Spinal cord (tissue), 9 donors: ENCODE measurements at regions not wholly inside any gene's neighbourhood (a gene's known extent, or its start where the extent isn't known, plus 50 kb on each side); places are given as distances from the start of the nearest gene placed in this dataset.

Experiments
- DNase-seq, 6 donors: peaks; one replicate each; pipeline versions ENCODE4 v3.0.0 to v3.0.0-alpha.2; 2013 to 2015; ENCODE audit warnings: low spot score in 6 of 6, low read depth in 4 of 6
- H3K27ac ChIP-seq: one replicate; pipeline ENCODE4 v1.5.1; 2013; ENCODE audit warnings: low read depth, low read length, control low read depth
- H3K27me3 ChIP-seq: one replicate; pipeline ENCODE4 v1.6.1; 2013; ENCODE audit warnings: low read length; ENCODE audit not compliant: control insufficient read depth, insufficient read depth
- H3K36me3 ChIP-seq: one replicate; pipeline ENCODE4 v1.6.1; 2013; ENCODE audit warnings: low read length; ENCODE audit not compliant: control insufficient read depth, insufficient read depth
- H3K4me1 ChIP-seq: one replicate; pipeline ENCODE4 v1.6.1; 2013; ENCODE audit warnings: low read length; ENCODE audit not compliant: control insufficient read depth, insufficient read depth
- H3K4me3 ChIP-seq: one replicate; pipeline ENCODE4 v1.5.1; 2013; ENCODE audit warnings: low read depth, low read length, control low read depth
- H3K9me3 ChIP-seq: one replicate; pipeline ENCODE4 v1.6.1; 2013; ENCODE audit warnings: low read length; ENCODE audit not compliant: control insufficient read depth, insufficient read depth
- WGBS: methylation state at CpG from one replicate; pipeline ENCODE4 v1.1.5; 2013; ENCODE audit warnings: missing lambda C conversion rate; ENCODE audit not compliant: insufficient coverage; 5-methylcytosine and 5-hydroxymethylcytosine counted together
- donor health status: healthy.

DNA sequence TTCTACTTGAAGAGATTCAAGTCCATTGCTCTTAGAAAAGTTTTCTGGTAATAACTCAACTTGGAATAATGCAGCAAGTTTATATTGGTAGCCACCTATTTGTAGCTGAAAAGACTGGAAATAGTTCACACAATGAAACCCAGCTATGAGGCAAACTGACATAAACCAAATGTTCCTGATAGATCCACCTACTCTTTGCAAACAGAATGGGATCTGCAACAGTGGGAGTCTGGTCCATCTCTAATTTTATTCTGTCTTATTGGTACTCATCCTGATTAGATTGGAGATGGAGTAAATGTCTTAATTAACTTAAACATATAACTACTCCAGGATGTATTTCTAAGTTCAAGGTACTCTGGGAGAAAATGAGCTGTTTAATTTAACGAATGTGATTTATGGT lies 438.0 kb downstream of the OLFM4 start:
- no peaks in the 10 kb centered on the region for H3K27me3 ChIP-seq
- no peak overlapping the region for H3K27ac ChIP-seq
- H3K4me1 ChIP-seq: no peaks in the 10 kb centered on the region
- no peaks in the 10 kb centered on the region for H3K36me3 ChIP-seq
- no CpG with 5 or more reads among the region's 1 CpG for WGBS
- H3K4me3 ChIP-seq: no peak overlapping the region
- H3K9me3 ChIP-seq: no peaks in the 10 kb centered on the region
- no peak for DNase-seq

DNA sequence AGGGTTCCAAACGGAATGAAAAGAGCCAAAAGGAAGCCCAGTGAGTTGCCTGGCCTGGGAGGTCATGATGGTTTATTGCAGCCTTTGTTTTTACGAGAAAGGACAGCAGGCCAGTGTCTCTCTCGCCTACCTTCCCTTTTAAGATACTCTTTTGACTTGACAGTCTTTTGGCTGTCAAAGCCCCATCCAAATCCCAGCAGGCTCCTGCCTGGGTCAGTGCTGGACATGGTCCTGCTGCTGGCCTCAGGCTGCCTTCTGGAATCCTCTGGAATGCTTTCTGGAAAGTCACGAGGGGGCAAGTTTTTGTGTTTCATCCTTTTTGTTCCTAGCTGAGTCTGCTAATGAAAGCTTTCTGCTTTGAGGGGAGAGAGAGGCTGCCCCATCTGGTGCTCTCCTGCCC lies 444.8 kb downstream of the OLFM4 start:
- H3K36me3 ChIP-seq: no peaks in the 10 kb centered on the region
- no peak overlapping the region for H3K4me3 ChIP-seq
- no peaks in the 10 kb centered on the region for H3K27me3 ChIP-seq
- no peaks in the 10 kb centered on the region for H3K4me1 ChIP-seq
- DNase-seq: peak in 1 of 6 donors; percentile 9
- H3K27ac ChIP-seq: no peak overlapping the region
- H3K9me3 ChIP-seq: no peaks in the 10 kb centered on the region
- WGBS: 63% methylated on average over 3 of the region's 4 CpGs

DNA sequence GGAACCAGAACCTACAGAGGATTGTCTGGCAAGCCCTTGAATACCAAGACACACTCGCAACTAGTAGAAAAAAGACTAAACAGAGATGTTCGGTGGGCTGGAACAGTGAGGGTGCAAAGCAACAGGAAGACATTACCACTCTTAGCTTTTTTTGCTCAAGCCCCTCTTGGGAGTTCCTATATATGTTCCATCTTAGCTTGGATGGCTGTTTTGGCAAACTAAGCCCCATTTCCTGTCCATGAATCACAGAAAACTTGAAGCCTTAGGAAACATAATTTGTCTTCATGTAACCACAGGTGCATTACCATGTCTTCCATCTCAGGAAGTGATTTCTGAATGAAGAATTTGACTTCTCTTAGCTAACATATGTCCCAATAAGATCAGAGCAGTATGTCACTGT lies 446.3 kb downstream of the OLFM4 start:
- no peak for DNase-seq
- no peaks in the 10 kb centered on the region for H3K27me3 ChIP-seq
- no peak overlapping the region for H3K27ac ChIP-seq
- H3K9me3 ChIP-seq: no peaks in the 10 kb centered on the region
- H3K4me3 ChIP-seq: no peak overlapping the region
- no peaks in the 10 kb centered on the region for H3K4me1 ChIP-seq
- no peaks in the 10 kb centered on the region for H3K36me3 ChIP-seq
- 20% methylated on average over 1 of the region's 2 CpGs for WGBS

DNA sequence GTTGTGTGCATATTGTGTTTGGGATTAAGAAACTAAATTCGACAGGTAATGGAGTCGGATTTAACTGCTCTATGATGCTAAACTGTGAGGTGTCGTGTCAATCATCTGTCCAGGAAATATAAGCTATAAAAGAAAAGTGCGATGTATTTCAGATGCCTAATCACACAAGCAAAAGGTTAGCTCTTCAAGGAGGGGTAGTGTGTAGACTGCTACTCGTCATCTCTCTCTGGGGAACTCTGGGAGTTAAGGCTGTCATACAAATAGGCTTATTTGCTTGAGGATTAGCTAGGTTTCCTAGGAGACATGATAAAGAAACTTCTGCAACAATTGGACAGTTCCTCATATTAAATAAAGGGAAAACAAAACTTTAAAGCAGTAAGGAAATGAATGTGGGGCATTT lies 462.1 kb downstream of the OLFM4 start:
- H3K9me3 ChIP-seq: no peaks in the 10 kb centered on the region
- peak in 1 of 6 donors; percentile 61 for DNase-seq
- 63% methylated on average over 3 of the region's 5 CpGs for WGBS
- no peaks in the 10 kb centered on the region for H3K27me3 ChIP-seq
- H3K36me3 ChIP-seq: no peaks in the 10 kb centered on the region
- no peak overlapping the region for H3K4me3 ChIP-seq
- H3K27ac ChIP-seq: no peak overlapping the region
- no peaks in the 10 kb centered on the region for H3K4me1 ChIP-seq

DNA sequence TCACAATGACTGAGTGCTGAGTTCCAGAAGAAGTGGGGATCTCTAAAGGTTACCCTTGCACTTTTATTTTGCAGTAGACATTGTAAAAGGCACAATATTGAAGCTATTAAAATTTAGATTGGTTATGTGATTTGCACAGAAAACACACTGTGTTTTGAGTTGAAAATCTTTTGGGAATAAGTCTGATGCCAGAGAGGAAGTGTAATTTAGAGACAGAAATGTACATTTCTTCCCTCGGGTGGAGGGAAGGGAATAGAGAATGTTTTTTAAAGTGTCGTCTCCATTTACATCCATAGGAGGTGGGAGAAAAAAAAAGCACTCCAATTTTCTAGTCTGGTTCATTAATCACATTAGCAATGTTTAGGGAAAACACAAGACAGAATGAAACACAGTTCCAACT lies 465.8 kb downstream of the OLFM4 start:
- no peaks in the 10 kb centered on the region for H3K36me3 ChIP-seq
- no peaks in the 10 kb centered on the region for H3K4me1 ChIP-seq
- peak in 1 of 6 donors; percentile 44 for DNase-seq
- H3K9me3 ChIP-seq: no peaks in the 10 kb centered on the region
- no peaks in the 10 kb centered on the region for H3K27me3 ChIP-seq
- no peak overlapping the region for H3K27ac ChIP-seq
- no peak overlapping the region for H3K4me3 ChIP-seq
- no CpG with 5 or more reads among the region's 2 CpGs for WGBS

DNA sequence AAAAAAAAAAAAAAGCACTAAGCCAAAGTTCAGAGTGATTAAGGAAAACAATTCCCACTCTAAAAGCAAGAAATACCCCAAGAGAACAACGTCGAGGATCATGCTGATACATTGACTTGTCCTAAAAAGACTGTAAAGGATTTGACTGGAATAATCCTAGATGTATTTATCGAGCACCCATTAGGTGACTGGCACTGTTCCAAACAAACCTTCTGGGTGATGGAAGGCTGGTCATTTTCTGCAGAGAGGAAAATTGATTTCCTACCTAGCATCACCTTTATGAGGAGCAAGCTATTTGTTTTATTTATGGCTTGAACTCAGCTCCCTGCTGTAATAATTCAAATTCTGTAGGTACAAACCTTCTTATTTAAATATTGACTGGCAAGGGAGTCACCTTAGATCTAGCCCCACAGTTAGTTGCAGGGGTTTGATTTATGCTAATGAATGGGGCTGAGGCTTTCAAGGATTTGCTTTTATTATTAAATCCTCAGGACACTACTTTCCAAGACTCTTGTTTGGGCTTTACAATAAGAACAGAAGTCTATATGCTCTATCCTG lies 471.0 kb downstream of the OLFM4 start:
- Histone ChIP-seq H3K36me3 (no peaks in the 10 kb centered on the region), H3K27ac (no peak overlapping the region), H3K27me3 (no peaks in the 10 kb centered on the region), H3K4me3 (no peak overlapping the region), H3K9me3 (no peaks in the 10 kb centered on the region), H3K4me1 (no peaks in the 10 kb centered on the region)
- WGBS: 50% methylated on average over 1 of the region's 3 CpGs
- peak in 1 of 6 donors; percentile 34 for DNase-seq

DNA sequence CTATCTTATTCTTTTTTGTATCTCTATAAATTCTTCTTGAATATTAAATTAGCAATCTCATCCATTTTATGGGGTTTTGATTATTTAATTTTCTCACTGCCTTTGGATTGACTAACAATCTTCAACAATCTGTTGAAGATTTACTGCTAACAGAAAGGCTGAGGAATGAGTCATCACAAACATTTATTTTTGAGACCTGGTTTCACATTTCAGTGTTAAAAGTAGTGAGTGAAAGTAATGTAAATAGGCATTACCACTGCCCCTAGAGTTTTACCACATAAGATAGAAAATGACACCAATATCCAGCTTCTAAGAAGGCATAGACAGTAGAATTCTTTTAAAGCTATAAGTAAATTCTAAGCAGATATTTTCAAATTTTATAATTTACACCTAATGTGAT lies 472.8 kb downstream of the OLFM4 start:
- Histone ChIP-seq H3K27ac (no peak overlapping the region), H3K4me3 (no peak overlapping the region)

DNA sequence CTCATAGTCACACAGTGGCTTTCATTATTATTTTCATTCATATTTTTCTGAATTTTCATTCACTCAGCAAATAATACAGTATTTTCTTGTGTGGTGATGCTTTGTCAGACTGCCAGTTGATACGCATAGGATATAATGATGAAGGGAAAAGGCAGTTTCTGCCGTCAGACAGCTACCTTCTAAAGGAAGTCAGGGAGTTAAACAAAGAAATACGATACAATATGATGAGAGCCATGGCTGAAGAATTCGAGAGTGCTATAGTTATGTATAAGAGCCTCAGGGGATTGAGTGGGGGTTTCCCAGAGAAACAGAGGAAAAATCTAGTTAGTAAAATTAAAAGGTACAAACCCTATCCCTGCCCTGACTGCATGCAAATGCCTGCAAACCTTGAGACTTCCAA lies 479.1 kb downstream of the OLFM4 start:
- Histone ChIP-seq H3K9me3 (no peaks in the 10 kb centered on the region), H3K27ac (no peak overlapping the region), H3K4me1 (no peaks in the 10 kb centered on the region), H3K27me3 (no peaks in the 10 kb centered on the region), H3K4me3 (no peak overlapping the region), H3K36me3 (no peaks in the 10 kb centered on the region)
- 37% methylated on average over 2 of the region's 4 CpGs for WGBS
- DNase-seq: peak in 1 of 6 donors; percentile 20

More for the DNA sequence above, 472.8 kb downstream of the OLFM4 start:
- Histone ChIP-seq H3K4me1 (no peaks in the 10 kb centered on the region), H3K27me3 (no peaks in the 10 kb centered on the region), H3K9me3 (no peaks in the 10 kb centered on the region), H3K36me3 (no peaks in the 10 kb centered on the region)
- no peak for DNase-seq

DNA sequence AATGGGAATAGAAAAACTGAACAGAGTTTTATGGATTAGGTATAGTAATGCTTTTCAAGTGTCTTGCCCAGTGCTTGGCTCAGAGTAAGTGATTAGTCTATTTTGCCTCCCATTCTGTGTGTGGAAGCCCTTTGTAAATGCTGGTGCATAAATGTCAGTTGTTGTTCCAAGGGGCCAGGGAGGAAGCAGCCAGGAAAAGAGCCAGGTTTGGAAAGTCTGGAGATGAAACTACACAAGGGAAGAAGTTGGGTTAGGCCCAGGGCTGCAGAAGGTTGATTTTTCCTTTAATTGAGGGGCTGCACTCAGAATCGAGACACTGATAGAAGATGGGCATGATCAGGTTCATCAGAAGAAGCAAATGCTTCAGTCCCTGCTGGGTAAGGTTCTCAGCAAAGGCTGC lies 484.0 kb downstream of the OLFM4 start:
- H3K9me3 ChIP-seq: no peaks in the 10 kb centered on the region
- no peaks in the 10 kb centered on the region for H3K4me1 ChIP-seq
- no peaks in the 10 kb centered on the region for H3K36me3 ChIP-seq
- no peak overlapping the region for H3K4me3 ChIP-seq
- H3K27me3 ChIP-seq: no peaks in the 10 kb centered on the region
- WGBS: 25% methylated on average over 1 of the region's 1 CpG
- no peak overlapping the region for H3K27ac ChIP-seq
- DNase-seq: peak in 1 of 6 donors; percentile 55

DNA sequence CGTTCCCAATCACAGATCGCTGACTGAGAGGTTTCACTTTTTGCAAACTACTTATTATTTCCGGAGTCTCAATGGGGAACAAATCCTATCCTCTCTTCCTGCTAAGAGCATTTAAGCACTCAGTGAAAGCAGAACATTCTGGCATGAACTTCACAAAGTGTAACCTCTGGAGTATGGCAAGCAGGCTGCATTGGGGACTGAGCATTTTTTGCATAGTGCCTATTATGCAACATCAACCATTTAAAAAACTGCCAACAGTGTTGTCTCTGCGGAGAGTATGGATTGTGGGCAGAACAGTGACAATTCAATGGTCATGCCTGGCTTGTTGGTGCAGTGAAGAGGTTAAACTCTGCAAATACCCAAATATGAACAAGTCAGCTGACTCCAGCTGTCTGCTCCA lies 484.6 kb downstream of the OLFM4 start:
- Histone ChIP-seq H3K36me3 (no peaks in the 10 kb centered on the region), H3K27me3 (no peaks in the 10 kb centered on the region)

More for the DNA sequence above, 484.6 kb downstream of the OLFM4 start:
- H3K4me3 ChIP-seq: no peak overlapping the region
- no peaks in the 10 kb centered on the region for H3K4me1 ChIP-seq
- H3K27ac ChIP-seq: no peak overlapping the region
- no peaks in the 10 kb centered on the region for H3K9me3 ChIP-seq
- WGBS: 69% methylated on average over 3 of the region's 4 CpGs
- no peak for DNase-seq
